Heart right ventricle (tissue), 16 donors: ENCODE measurements at regions not wholly inside any gene's neighbourhood (a gene's known extent, or its start where the extent isn't known, plus 50 kb on each side); places are given as distances from the start of the nearest gene placed in this dataset.
A peak's percentile ranks its signal among the peaks of the same experiment; 100 is the strongest.

Source experiments
- ATAC-seq, 8 donors: fragments of 200-7000 bp; cut with Tn5 transposase; one replicate each; pipeline ENCODE4 v1.9.1; 2020; ENCODE audit warnings: mild to moderate bottlenecking in 8 of 8, moderate library complexity in 8 of 8, moderate number of reproducible peaks in 1 of 8
- DNase-seq, 2 donors: peaks; one replicate each; pipeline ENCODE4 v3.0.0-alpha.2; 2020
- H3K27ac ChIP-seq, 10 donors: fragments of 200-600 bp; sonication (generic) in 2 of 10; one replicate each; pipeline versions ENCODE4 v1.5.0 to v1.8.0; 2020 to 2022; ENCODE audit warnings: mild to moderate bottlenecking in 3 of 10
- H3K27me3 ChIP-seq, 7 donors: fragments of 200-600 bp; one replicate each; pipeline ENCODE4 v1.8.0; 2021 to 2022; ENCODE audit warnings: mild to moderate bottlenecking in 2 of 7
- H3K36me3 ChIP-seq, 9 donors: fragments of 200-600 bp; sonication (generic) in 1 of 9; one replicate each; pipeline versions ENCODE4 v1.5.0 to v1.8.0; 2020 to 2022; ENCODE audit warnings: mild to moderate bottlenecking in 2 of 9
- H3K4me1 ChIP-seq, 9 donors: fragments of 200-600 bp; sonication (generic) in 1 of 9; one replicate each; pipeline versions ENCODE4 v1.5.0 to v1.8.0; 2020 to 2022; ENCODE audit warnings: mild to moderate bottlenecking in 4 of 9
- H3K4me3 ChIP-seq, 10 donors: fragments of 200-600 bp; sonication (generic) in 2 of 10; one replicate each; pipeline versions ENCODE4 v1.5.0 to v1.8.0; 2020 to 2022; ENCODE audit warnings: mild to moderate bottlenecking in 7 of 10, moderate library complexity in 2 of 10
- H3K9me3 ChIP-seq, 11 donors: fragments of 200-600 bp in 10 of 11; sonication (generic) in 2 of 11; one replicate each; pipeline versions ENCODE4 v1.5.0 to v1.8.0; 2013 to 2022; ENCODE audit warnings: mild to moderate bottlenecking in 2 of 11, control low read depth in 1 of 11, moderate library complexity in 1 of 11
- CTCF ChIP-seq, 9 donors: fragments of 200-600 bp; sonication (generic) in 2 of 9; IDR thresholded peaks; one replicate each; pipeline versions ENCODE4 v1.5.0 to v1.8.0; 2021 to 2022; ENCODE audit warnings: antibody characterized with exemption in 9 of 9, mild to moderate bottlenecking in 5 of 9, moderate library complexity in 1 of 9
- WGBS, 2 donors: extraction: QIAGEN DNeasy Blood & Tissue Kit; methylation state at CpG; one replicate each; pipeline ENCODE4 v1.1.7; 2013; ENCODE audit warnings: inconsistent platforms in 1 of 2; 5-methylcytosine and 5-hydroxymethylcytosine counted together
- intact Hi-C, 10 donors: fragments of 100-400 bp; cut with DNase I; formaldehyde crosslinking; loops; one replicate each; pipeline versions ENCODE4 v1.11.1 to v1.14.2; 2022
- donor health status: Arrhythmogenic right ventricular cardiomyopathy.
- donor health status: ischemic (EF 13 %, LVEDD 7.1; RV severe dilation, severe dysfunction).
- donor health status: healthy with polysubstance abuse.
- donor health status: DM: no; HTN: yes; CAD: no.
- donor health status: DM: no; HTN: no; CAD: no.
- donor health status: ischemic (EF 25% LVEDD 6.9; RV normal size, moderate dysfunction).
- donor health status: ischemic (EF 25% LVEDD 5.7; RV mildly dilated, moderate dysfunction).
- donor health status: healthy.
- donor health status: DM: yes; HTN: yes; CAD: no.
- donor health status: Ischemic cardiomyopathy.
- donor health status: ischemic (EF 35%, LVEDD 5.7; RV mildly dilated, moderate dysfunction).
- donor health status: nonischemic (EF 11% LVEDD 7.7; RV severe dilation, severe dysfunction).
- donor health status: DM: yes; HTN: yes; CAD: no.
- donor health status: PGD.
- donor health status: ischemic (EF 29% LVEDD 5.4; RV normal size, mild dysfunction).
- donor health status: nonischemic (EF 23%, LVEDD 6.1; RV moderate dilation, normal function).

GRCh38 chr12:115108129-115109100, 424.4 kb upstream of the TBX3 start:
- DNase-seq (no peak), ATAC-seq (no peak)
- Histone ChIP-seq H3K9me3 (no peaks in the 10 kb centered on the region), H3K36me3 (no peaks in the 10 kb centered on the region), H3K4me1 (peaks cover 0 to 14% (median 9%) of the 10 kb centered on the region in 9 donors), H3K27me3 (no peaks in the 10 kb centered on the region), H3K4me3 (no peak overlapping the region), H3K27ac (no peak overlapping the region)
- no peak for TF ChIP-seq CTCF (IDR thresholded peaks at IDR 0.05)
- WGBS, 2 donors, result 82 to 85% methylated on average over 3 of the region's 3 CpGs
- intact Hi-C loops, result loop anchor here in 1 of 10 donors (10.0 kb wide), 1 partner anchor 106 kb away; no protein-coding TSS in a partner anchor

- no peak for TF ChIP-seq CTCF (IDR thresholded peaks at IDR 0.05)
- H3K4me1 ChIP-seq, result peaks cover 0 to 23% (median 10%) of the 10 kb centered on the region in 9 donors
- no peak overlapping the region for H3K4me3 ChIP-seq
- no peaks in the 10 kb centered on the region for H3K36me3 ChIP-seq
- peak overlapping the region in 7 of 10 donors; percentile 19 to 51 (median 43) for H3K27ac ChIP-seq
- H3K9me3 ChIP-seq, result peaks cover 0 to 12% (median 0%) of the 10 kb centered on the region in 11 donors
- H3K27me3 ChIP-seq, result no peaks in the 10 kb centered on the region
- ATAC-seq (peak; percentile 51 to 88 (median 78)), DNase-seq (peak; percentile 32 to 54)
- 45% methylated on average over 10 of the region's 10 CpGs for WGBS, 2 donors
- intact Hi-C loops, result loop anchor here in 1 of 10 donors (5.0 to 10.0 kb wide), 2 partner anchors 92 to 111 kb away; no protein-coding TSS in a partner anchor
These were observed 420.2 kb upstream of the TBX3 start for GRCh38 chr12:115103884-115104883.

- H3K4me3 ChIP-seq, result no peak overlapping the region
- H3K36me3 ChIP-seq, result no peaks in the 10 kb centered on the region
- peak overlapping the region in 2 of 10 donors; percentile 28 to 45 for H3K27ac ChIP-seq
- no peak for TF ChIP-seq CTCF (IDR thresholded peaks at IDR 0.05)
- intact Hi-C loops, result loop anchor here in 1 of 10 donors (5.0 to 10.0 kb wide), 2 partner anchors 90 to 112 kb away; no protein-coding TSS in a partner anchor
- H3K9me3 ChIP-seq, result peaks cover 0 to 12% (median 0%) of the 10 kb centered on the region in 11 donors
- peaks cover 0 to 23% (median 10%) of the 10 kb centered on the region in 9 donors for H3K4me1 ChIP-seq
- H3K27me3 ChIP-seq, result no peaks in the 10 kb centered on the region
- DNase-seq, result peak in 1 of 2 donors; percentile 41
- peak in 6 of 8 donors; percentile 17 to 74 (median 66) for ATAC-seq
- 59 to 64% methylated on average over 5 of the region's 5 CpGs for WGBS, 2 donors
These were observed 418.5 kb upstream of the TBX3 start for GRCh38 chr12:115102450-115102849.
